Hepatic stellate cell (primary cell): ENCODE measurements at regions not wholly inside any gene's neighbourhood (a gene's known extent, or its start where the extent isn't known, plus 50 kb on each side); places are given as distances from the start of the nearest gene placed in this dataset.
"Not testable (repeated sequence)": the region's sequence is repeated elsewhere in the genome, so short reads cannot be mapped to it uniquely, and the experiment has no call there.

Source experiments
- DNase-seq: peaks from one replicate; pipeline ENCODE4 v3.0.0; 2011; ENCODE audit warnings: low spot score

GRCh38 chr5:122600924-122601323 is 174.0 kb upstream of the SNX2 start:
- DNase-seq: no peak

GRCh38 chr5:122602700-122603099 is 172.2 kb upstream of the SNX2 start:
- DNase-seq: no peak

DNA sequence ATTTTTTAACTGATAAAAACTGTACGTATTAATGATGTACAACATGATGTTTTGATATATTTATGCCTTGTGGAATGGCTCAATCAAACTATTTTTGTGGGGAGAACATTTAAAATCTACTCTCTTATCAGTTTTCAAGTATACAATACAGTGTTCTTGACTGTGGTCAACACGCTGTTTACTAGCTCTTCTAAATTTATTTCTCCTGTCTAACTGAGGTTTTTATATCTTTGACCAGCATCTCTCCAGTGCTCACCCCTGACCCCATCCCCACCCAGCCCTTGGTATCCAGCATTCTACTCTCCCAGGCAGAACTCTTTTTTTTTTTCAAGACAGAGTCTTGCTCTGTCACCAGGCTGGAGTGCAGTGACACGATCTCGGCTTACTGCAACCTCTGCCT is 169.6 kb upstream of the SNX2 start:
- DNase-seq: no peak

- no peak for DNase-seq
These were observed 167.1 kb upstream of the SNX2 start for GRCh38 chr5:122607818-122608217.

GRCh38 chr5:122608222-122608621 is 166.7 kb upstream of the SNX2 start:
- no peak for DNase-seq

- DNase-seq: no peak
These were observed 163.5 kb upstream of the SNX2 start for GRCh38 chr5:122611406-122611805.

GRCh38 chr5:122612901-122613300 is 162.0 kb upstream of the SNX2 start:
- DNase-seq: no peak

GRCh38 chr5:122615146-122615545 is 159.7 kb upstream of the SNX2 start:
- DNase-seq: no peak

GRCh38 chr5:122615832-122616231 is 159.0 kb upstream of the SNX2 start:
- DNase-seq: no peak

DNA sequence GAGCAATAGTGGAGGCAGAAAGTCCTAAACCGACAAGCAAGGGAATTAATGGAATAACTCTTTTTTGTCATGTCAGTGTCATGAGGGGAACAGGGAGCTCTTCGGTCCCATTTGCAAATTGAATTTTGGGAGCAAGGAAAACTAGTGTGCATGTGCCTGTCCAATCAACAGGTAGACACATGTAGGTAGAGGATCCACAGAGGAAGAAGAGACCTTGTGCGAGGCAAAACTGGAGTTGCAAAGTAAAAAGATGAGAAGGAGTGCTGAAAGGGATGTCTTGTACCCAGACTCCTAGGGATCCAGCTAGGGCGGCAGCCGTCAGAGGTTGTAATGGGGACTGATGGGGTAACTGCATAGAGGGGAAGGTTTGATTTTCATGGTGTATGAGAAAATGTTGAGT is 156.8 kb upstream of the SNX2 start:
- not testable (repeated sequence) for DNase-seq

DNA sequence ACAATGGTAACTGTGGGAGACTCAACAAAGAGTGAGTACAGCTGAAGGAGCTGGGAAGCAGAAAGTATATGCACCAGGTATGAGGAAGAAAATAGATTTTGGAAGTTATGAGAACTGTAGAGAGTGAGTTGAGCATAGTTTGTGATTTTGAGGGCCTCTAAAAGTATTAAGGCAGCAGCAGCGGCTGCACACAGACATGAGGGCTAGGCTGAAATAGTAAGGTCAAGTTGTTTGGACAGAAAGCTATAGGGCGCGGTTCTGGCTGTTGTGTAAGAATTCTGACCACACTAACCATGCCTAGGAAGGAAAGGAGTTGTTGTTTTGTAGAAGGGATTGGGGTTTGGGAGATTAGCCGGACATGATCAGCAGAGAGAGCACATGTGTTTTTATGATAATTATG is 154.1 kb upstream of the SNX2 start:
- not testable (repeated sequence) for DNase-seq

- DNase-seq: not testable (repeated sequence)
These were observed 146.2 kb upstream of the SNX2 start for GRCh38 chr5:122628714-122629113.

DNA sequence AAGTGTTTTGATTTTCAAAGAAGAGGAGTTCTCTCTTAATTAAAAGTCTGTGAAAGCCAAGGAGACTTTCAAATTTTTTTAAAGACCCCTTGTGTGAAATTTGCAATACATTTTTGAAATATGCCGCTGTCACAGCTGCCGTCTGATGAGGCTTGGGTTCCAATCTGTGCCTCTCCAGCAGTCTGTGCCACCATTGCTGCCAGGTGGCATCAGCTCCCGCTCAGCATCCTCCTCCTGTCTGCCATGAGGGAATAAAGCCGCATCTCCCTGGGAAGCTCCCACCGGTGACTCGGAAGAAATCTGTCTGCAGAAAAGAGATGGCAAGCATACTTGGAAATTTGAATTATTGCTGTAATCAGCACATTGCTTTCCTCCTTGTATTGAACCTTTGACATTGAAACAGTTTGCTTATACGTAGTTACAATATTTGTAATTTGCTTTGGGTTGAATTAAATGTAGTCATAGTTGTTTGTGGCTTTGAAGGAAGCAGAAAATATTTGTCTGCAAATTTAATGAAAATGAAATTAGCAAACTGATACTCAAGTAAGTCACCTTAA is 145.7 kb upstream of the SNX2 start:
- DNase-seq: no peak

DNA sequence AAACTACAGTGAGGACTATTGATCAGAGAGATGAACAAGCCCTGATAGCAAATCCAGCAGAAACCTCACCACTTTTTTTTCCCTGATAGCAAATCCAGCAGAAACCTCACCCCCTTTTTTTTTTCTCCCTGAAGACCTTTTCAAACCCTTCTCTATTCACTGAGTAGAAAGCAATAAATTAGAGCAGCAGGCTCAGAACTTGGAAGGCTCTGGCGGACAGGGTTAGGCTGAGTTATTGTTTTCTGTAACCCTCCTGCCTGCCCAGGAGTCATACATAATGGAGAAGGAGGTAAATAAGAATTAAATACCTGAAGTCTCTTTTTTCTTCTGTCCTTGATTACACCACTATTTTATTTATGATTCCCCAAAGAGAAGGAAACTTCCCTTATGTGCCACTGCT is 136.3 kb upstream of the SNX2 start:
- no peak for DNase-seq

GRCh38 chr5:122639033-122639432 is 135.8 kb upstream of the SNX2 start:
- DNase-seq: no peak

GRCh38 chr5:122639864-122640263 is 135.0 kb upstream of the SNX2 start:
- no peak for DNase-seq

DNA sequence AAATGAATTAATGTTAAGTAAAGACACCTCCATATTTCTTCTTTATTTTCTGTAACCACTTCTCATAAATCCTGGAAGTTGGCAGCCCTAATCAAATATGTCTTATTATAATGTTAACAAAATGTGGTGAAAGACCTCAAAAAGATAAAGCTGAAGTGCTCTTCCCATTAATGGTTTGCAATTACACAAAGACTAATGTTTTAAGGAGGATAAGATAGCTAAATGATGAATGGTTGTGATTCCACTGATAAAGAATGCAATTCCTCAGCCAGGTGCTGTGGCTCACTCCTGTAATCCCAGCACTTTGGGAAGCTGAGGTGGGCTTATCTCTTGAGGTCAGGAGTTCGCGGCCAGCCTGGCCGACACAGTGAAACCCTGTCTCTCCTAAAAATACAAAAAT is 125.8 kb upstream of the SNX2 start:
- DNase-seq: no peak

- DNase-seq: no peak
These were observed 121.5 kb upstream of the SNX2 start for GRCh38 chr5:122653087-122654017.

DNA sequence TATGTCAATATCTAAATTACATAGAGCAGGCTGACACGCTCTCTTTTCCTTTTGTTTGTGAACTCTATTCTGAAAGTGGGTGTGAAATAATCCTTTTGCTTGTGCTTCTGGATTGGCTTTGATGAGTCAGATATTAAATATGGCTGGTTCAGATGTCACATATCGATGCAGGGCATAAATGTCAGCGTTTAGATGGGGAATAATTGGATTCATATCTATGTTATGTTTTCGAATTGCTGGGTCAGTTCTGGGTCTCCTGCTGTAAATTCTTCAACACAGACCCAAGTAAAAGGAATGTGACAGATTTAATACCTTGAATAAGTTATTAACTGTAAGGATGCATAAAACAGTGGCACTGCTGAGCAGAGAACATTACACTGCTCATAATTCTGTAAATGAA is 118.7 kb upstream of the SNX2 start:
- no peak for DNase-seq

- DNase-seq: no peak
These were observed 118.3 kb upstream of the SNX2 start for GRCh38 chr5:122656577-122656976.

- no peak for DNase-seq
These were observed 113.2 kb upstream of the SNX2 start for GRCh38 chr5:122661496-122662180.

DNA sequence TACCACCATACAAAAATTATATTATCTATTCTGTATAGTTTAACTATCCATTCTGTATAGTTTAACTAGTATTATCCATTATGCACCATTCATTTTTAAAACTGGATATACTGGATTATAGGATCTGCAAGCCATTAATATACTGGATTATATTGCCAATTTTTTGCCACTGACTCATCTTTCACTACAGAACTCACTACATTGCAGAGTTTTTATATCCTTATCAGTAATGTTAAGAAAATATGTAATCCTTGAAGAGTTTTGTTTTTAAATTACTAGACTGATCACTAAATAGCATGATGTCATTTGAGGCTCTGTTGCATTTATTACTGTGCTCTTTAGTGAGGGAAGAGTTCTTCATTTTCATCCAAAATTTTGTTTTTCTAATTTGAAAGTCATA is 109.8 kb upstream of the SNX2 start:
- DNase-seq: peak; percentile 12

GRCh38 chr5:122668552-122668951 is 106.3 kb upstream of the SNX2 start:
- DNase-seq: no peak
